ENCODE measurements at regions not wholly inside any gene's neighbourhood (a gene's known extent, or its start where the extent isn't known, plus 50 kb on each side); places are given as distances from the start of the nearest gene placed in this dataset.

- TF ChIP-seq ARID3A (IDR thresholded peaks at IDR 0.05; ENCODE audit: borderline replicate concordance, low read depth, low read length): no peak
- no peak for TF ChIP-seq MLLT1 (IDR thresholded peaks at IDR 0.05)
- no peak for TF ChIP-seq MLX (CRISPR knock-in tag; conservative IDR thresholded peaks at IDR 0.05)
- TF ChIP-seq THRAP3 (IDR thresholded peaks at IDR 0.05; ENCODE audit: borderline replicate concordance): no peak
- TF ChIP-seq ZHX1 (conservative IDR thresholded peaks at IDR 0.05; ENCODE audit: low read length): no peak
- TF ChIP-seq NR2C2 (CRISPR knock-in tag; IDR thresholded peaks at IDR 0.05): no peak
- 0 out of 2 replicates have a peak, but pooled peaks have one; percentile 14 for TF ChIP-seq NR2C2 (tag; IDR thresholded peaks at IDR 0.05)
- TF ChIP-seq AFF4 (CRISPR knock-in tag; IDR thresholded peaks at IDR 0.05): no peak
- no peak for TF ChIP-seq ZC3H11A (IDR thresholded peaks at IDR 0.05; ENCODE audit: low read depth, low read length)
- TF ChIP-seq SNRNP70 (optimal IDR thresholded peaks at IDR 0.05; ENCODE audit: low read depth, low read length): no peak
- TF ChIP-seq NEUROD1 (IDR thresholded peaks at IDR 0.05; ENCODE audit: borderline replicate concordance, low read depth, low read length, partially characterized antibody): no peak
- no peak for TF ChIP-seq SNAPC5 (CRISPR knock-in tag; IDR thresholded peaks at IDR 0.05)
- TF ChIP-seq TGIF2 (CRISPR knock-in tag; IDR thresholded peaks at IDR 0.05): no peak
- TF ChIP-seq RBM15 (IDR thresholded peaks at IDR 0.05; ENCODE audit: insufficient read depth, low read length): no peak
- TF ChIP-seq CBFA2T2 (conservative IDR thresholded peaks at IDR 0.05): 0 out of 2 replicates have a peak, but pooled peaks have one; percentile 17
- TF ChIP-seq TAF1 (IDR thresholded peaks at IDR 0.05; ENCODE audit: control insufficient read depth, extremely low read depth, insufficient read depth, low read length, severe bottlenecking): no peak
- no peak for TF ChIP-seq ZNF316 (IDR thresholded peaks at IDR 0.05)
These were observed 104.0 kb upstream of the MGAT5 start (continued) for GRCh38 chr2:134149904-134150303.
